Keratinocyte (primary cell): ENCODE measurements at regions not wholly inside any gene's neighbourhood (a gene's known extent, or its start where the extent isn't known, plus 50 kb on each side); places are given as distances from the start of the nearest gene placed in this dataset.

ENCODE experiments used
- DNase-seq: peaks from one replicate; pipeline ENCODE4 v3.0.0-alpha.2; 2011; ENCODE audit warnings: low read depth, missing footprints, low spot score
- FAIRE-seq: peaks from 2 replicates; lab custom pipeline; 2011; peaks lifted over from hg19 to GRCh38; lab: Jason Lieb, UNC
- H2AFZ ChIP-seq: 2 replicates; pipeline ENCODE4 v1.6.0; 2012; ENCODE audit warnings: low read length, control low read depth, inconsistent platforms; ENCODE audit not compliant: control insufficient read depth
- H3K27ac ChIP-seq: 2 replicates; pipeline ENCODE4 v1.5.1; 2011; ENCODE audit warnings: low read length; ENCODE audit not compliant: control insufficient read depth, insufficient read depth
- H3K27me3 ChIP-seq: 3 replicates; pipeline ENCODE4 v1.6.0; 2011; ENCODE audit warnings: low read length; ENCODE audit not compliant: control insufficient read depth, insufficient read depth; ENCODE audit errors: extremely low read depth
- H3K36me3 ChIP-seq, 2 experiments: 2 replicates in 1 of 2; 3 replicates in 1 of 2; pipeline ENCODE4 v1.5.1; 2011; ENCODE audit warnings: low read length in 2 of 2, mild to moderate bottlenecking in 1 of 2; ENCODE audit not compliant: control insufficient read depth in 2 of 2, insufficient read depth in 2 of 2; ENCODE audit errors: extremely low read depth in 1 of 2
- H3K4me1 ChIP-seq: 3 replicates; pipeline ENCODE4 v1.5.1; 2011; ENCODE audit warnings: low read length; ENCODE audit not compliant: control insufficient read depth, insufficient read depth; ENCODE audit errors: extremely low read depth
- H3K4me2 ChIP-seq: 3 replicates; pipeline ENCODE4 v1.6.0; 2011; ENCODE audit warnings: low read depth, low read length; ENCODE audit not compliant: control insufficient read depth, insufficient read depth; ENCODE audit errors: extremely low read depth
- H3K4me3 ChIP-seq, 3 experiments: fragments of 200-600 bp in 1 of 3; sonication (generic) in 1 of 3; 2 replicates in 2 of 3; 3 replicates in 1 of 3; pipeline ENCODE4 v1.5.1; 2011 to 2016; ENCODE audit warnings: low read length in 3 of 3, mild to moderate bottlenecking in 3 of 3, control low read depth in 2 of 3, inconsistent platforms in 1 of 3, low read depth in 1 of 3, mixed read lengths in 1 of 3, mixed run types in 1 of 3, moderate library complexity in 1 of 3; ENCODE audit not compliant: control insufficient read depth in 2 of 3, insufficient read depth in 2 of 3; ENCODE audit errors: extremely low read depth in 1 of 3
- H3K79me2 ChIP-seq: 2 replicates; pipeline ENCODE4 v1.6.0; 2012; ENCODE audit warnings: low read length; ENCODE audit not compliant: control insufficient read depth, insufficient read depth
- H3K9ac ChIP-seq: 3 replicates; pipeline ENCODE4 v1.6.0; 2011; ENCODE audit warnings: low read length; ENCODE audit not compliant: control insufficient read depth, insufficient read depth; ENCODE audit errors: extremely low read depth
- H3K9me1 ChIP-seq: 3 replicates; pipeline ENCODE4 v1.6.0; 2011; ENCODE audit warnings: low read length; ENCODE audit not compliant: control insufficient read depth, insufficient read depth; ENCODE audit errors: extremely low read depth
- H3K9me3 ChIP-seq: 2 replicates; pipeline ENCODE4 v1.5.1; 2012; ENCODE audit warnings: low read depth, low read length; ENCODE audit not compliant: control insufficient read depth
- H4K20me1 ChIP-seq: 3 replicates; pipeline ENCODE4 v1.6.0; 2011; ENCODE audit warnings: low read length; ENCODE audit not compliant: control insufficient read depth, insufficient read depth; ENCODE audit errors: extremely low read depth
- EZH2 ChIP-seq: IDR thresholded peaks from one replicate; pipeline ENCODE4 v1.6.1; 2012; ENCODE audit warnings: inconsistent platforms, mild to moderate bottlenecking, low read length, moderate library complexity
- dilution Hi-C: fragments of 300-500 bp; cut with MboI; formaldehyde crosslinking; loops from one replicate; pipeline ENCODE4 v1.7.0; 2020; ENCODE audit warnings: low sequenced_read_pairs; ENCODE audit not compliant: extremely low pct_ligation_motif_present
- TF ChIP-seq, protein P1 (sequence below), 3 experiments: IDR thresholded peaks in 1 of 3; conservative IDR thresholded peaks in 1 of 3; optimal IDR thresholded peaks in 1 of 3; 2 replicates in 2 of 3; 3 replicates in 1 of 3; pipeline versions ENCODE3 to v1.5.1; 2011; ENCODE audit warnings: low read length in 3 of 3, mild to moderate bottlenecking in 3 of 3, moderate library complexity in 2 of 3, control low read depth in 1 of 3, inconsistent platforms in 1 of 3; ENCODE audit not compliant: insufficient read depth in 2 of 3; ENCODE audit errors: extremely low read depth in 1 of 3

- FAIRE-seq (peak; percentile 91), DNase-seq (no peak)
- Histone ChIP-seq H3K4me1 (peaks cover 19% of the 10 kb centered on the region), H3K4me2 (peak overlapping the region; percentile 27), H3K9me3 (no peaks in the 10 kb centered on the region), H3K27ac (peak overlapping the region; percentile 23), H3K9me1 (no peaks in the 10 kb centered on the region), H2AFZ (peak overlapping the region; percentile 80), H3K79me2 (no peaks in the 10 kb centered on the region), H3K36me3 (no peaks in the 10 kb centered on the region), H4K20me1 (no peaks in the 10 kb centered on the region), H3K4me3 (no peak overlapping the region), H3K27me3 (no peaks in the 10 kb centered on the region), H3K9ac (no peak overlapping the region)
- dilution Hi-C loops: no loop called here
- TF ChIP-seq EZH2: no peak
- TF ChIP-seq, protein P1, sequence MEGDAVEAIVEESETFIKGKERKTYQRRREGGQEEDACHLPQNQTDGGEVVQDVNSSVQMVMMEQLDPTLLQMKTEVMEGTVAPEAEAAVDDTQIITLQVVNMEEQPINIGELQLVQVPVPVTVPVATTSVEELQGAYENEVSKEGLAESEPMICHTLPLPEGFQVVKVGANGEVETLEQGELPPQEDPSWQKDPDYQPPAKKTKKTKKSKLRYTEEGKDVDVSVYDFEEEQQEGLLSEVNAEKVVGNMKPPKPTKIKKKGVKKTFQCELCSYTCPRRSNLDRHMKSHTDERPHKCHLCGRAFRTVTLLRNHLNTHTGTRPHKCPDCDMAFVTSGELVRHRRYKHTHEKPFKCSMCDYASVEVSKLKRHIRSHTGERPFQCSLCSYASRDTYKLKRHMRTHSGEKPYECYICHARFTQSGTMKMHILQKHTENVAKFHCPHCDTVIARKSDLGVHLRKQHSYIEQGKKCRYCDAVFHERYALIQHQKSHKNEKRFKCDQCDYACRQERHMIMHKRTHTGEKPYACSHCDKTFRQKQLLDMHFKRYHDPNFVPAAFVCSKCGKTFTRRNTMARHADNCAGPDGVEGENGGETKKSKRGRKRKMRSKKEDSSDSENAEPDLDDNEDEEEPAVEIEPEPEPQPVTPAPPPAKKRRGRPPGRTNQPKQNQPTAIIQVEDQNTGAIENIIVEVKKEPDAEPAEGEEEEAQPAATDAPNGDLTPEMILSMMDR (optimal IDR thresholded peaks at IDR 0.05 in 1 of 3, IDR thresholded peaks at IDR 0.05 in 1 of 3, conservative IDR thresholded peaks at IDR 0.05 in 1 of 3; ENCODE audit: extremely low read depth in 1 of 3, insufficient read depth in 2 of 3, low read length in 3 of 3): no peak
Observed at GRCh38 chr5:126108470-126108869, 314.7 kb upstream of the GRAMD2B start.

DNA sequence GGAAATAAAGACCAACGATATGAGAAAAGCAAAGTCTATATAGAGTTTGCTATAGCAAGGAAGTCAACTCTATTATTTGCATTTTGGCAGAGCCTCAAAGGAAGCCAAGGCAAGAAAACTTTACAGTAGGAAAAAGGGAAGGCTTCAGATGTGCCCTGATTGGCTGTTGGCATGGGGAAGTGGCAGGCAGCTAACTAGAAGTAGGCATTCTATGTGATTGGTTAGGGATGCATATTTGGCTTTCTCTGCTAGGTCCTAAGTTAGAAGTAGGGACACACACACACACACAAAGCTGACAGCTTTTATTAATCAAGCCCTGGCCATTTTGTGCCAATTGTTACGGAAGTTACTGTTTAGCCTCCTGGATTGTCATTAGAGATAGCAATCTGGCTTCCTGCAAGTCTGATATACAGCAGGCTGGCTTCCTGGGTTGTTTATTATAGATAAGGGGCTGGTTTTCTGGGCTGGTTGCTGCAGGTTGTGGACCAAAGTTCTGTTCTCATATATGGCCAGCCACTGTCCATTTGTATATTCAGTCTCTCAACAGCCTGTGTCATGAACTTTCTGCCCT, 308.1 kb upstream of the GRAMD2B start:
- no peak for FAIRE-seq
- dilution Hi-C loops: no loop called here

More for the DNA sequence above, 308.1 kb upstream of the GRAMD2B start:
- no peak overlapping the region for H2AFZ ChIP-seq
- TF ChIP-seq EZH2: no peak
- TF ChIP-seq, protein P1 (optimal IDR thresholded peaks at IDR 0.05 in 1 of 3, IDR thresholded peaks at IDR 0.05 in 1 of 3, conservative IDR thresholded peaks at IDR 0.05 in 1 of 3; ENCODE audit: extremely low read depth in 1 of 3, insufficient read depth in 2 of 3, low read length in 3 of 3): no peak
- H3K4me2 ChIP-seq: no peak overlapping the region
- DNase-seq: no peak
- no peak overlapping the region for H3K4me3 ChIP-seq
- no peaks in the 10 kb centered on the region for H3K36me3 ChIP-seq
- H3K79me2 ChIP-seq: no peaks in the 10 kb centered on the region
- no peaks in the 10 kb centered on the region for H3K4me1 ChIP-seq
- no peaks in the 10 kb centered on the region for H4K20me1 ChIP-seq
- H3K27ac ChIP-seq: no peak overlapping the region
- no peaks in the 10 kb centered on the region for H3K9me3 ChIP-seq
- no peaks in the 10 kb centered on the region for H3K27me3 ChIP-seq
- H3K9me1 ChIP-seq: no peaks in the 10 kb centered on the region
- no peak overlapping the region for H3K9ac ChIP-seq
